ENCODE measurements at regions not wholly inside any gene's neighbourhood (a gene's known extent, or its start where the extent isn't known, plus 50 kb on each side); places are given as distances from the start of the nearest gene placed in this dataset.

DNA sequence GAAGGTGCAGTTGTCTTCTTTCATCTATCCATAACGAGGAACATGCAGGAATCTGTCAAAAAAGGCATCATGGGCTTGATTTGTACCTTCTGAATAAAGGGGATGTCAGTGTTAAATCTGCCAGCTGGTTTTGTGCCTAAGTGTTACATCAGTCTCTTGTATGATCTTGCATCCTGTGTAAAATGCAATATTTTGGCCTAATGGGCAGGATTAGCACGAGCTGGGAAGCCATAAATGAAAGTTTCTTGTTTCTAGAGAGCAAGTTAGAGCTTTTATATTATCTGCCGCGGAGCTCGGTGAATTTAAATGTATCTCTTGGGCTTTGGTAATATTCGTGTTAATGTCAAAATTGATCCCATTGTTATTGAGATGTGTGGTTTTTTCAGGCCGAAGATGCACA, 526.1 kb upstream of the WWC1 start:
- H3K27ac ChIP-seq: no peak overlapping the region
- DNase-seq (ENCODE audit: low read depth, low spot score): no peak

DNA sequence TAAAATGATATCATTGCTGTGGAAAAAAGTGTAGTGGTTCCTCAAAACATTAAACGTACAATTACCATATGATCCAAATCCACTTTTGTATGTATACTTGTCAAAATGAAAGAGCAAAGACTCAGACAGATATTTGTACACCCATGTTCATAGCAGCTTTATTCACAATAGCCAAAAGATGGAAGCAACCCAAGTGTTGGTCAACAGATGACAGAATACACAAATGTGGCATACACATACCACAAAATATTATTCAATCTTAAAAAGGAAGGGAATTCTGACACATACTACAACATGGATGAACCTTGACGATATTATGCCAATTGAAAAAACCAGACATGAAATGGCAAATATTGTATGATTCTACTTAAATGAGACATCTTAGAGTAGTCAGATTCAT, 524.5 kb upstream of the WWC1 start:
- H3K27ac ChIP-seq: no peak overlapping the region
- DNase-seq (ENCODE audit: low read depth, low spot score): no peak

DNA sequence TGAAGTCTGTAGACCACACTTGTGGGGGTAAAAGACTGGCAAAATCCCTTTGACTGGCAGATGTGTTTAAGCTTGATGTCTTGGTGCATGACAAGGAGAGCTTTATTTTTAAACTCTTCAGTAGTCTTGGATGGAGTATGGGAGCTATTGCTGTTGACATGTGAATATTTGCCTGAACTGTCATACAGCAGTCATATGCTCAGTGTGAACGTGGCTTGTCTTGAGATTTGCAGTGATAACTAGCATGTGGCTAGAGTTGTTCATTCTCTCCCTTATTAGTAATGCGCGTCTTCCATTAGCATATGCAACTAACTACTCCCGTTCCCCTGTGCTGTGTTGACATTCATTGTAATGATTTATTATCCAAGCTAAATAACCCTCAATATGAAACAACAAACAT, 523.6 kb upstream of the WWC1 start:
- no peak for DNase-seq (ENCODE audit: low read depth, low spot score)
- no peak overlapping the region for H3K27ac ChIP-seq

DNA sequence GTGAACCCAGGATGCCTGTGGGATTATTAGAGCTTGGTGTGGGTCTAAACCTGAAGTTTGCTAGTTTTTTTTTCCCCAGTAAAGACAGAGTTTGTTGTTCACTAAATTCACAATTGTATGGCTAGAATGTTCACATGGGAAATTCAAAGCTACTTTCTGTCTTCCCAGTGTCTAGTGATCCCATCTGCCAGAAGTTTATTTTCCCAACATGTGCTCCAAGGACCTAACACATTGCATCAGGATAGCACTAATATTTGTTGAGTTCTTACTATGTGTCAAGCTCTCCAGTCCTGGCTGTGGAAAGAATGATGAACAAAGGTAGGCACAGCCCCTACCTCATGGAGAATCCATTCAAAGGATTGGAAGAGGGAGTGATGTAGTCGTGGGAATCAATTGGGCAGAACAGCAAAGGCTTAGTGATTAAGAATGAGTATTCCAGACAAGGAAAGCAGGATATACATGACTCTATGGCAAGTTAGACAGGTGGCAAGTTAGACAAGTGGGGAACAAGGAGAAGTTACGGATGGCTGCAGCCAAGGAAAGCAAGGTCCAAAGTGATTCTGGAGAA, 521.5 kb upstream of the WWC1 start:
- no peak for DNase-seq (ENCODE audit: low read depth, low spot score)
- H3K27ac ChIP-seq: no peak overlapping the region

DNA sequence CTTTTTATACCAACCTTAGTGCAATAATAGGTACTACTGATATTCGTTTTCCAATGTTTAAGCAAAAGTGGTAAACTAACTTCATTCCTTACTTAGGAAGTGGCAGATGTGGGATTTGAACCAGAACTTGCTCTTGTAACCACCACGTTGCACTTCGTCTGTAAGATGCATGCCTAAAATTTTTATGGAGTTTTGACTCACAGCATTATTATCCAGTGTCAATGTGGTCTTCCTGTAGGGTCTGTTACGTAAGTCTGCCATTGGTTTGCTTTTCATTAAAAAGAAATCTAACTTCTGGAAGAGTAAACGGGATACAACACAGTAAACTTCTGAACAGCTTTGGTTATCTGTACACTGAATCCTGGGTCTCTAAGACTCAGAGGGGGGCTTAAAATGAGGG, 521.0 kb upstream of the WWC1 start:
- no peak overlapping the region for H3K27ac ChIP-seq
- DNase-seq (ENCODE audit: low read depth, low spot score): no peak

DNA sequence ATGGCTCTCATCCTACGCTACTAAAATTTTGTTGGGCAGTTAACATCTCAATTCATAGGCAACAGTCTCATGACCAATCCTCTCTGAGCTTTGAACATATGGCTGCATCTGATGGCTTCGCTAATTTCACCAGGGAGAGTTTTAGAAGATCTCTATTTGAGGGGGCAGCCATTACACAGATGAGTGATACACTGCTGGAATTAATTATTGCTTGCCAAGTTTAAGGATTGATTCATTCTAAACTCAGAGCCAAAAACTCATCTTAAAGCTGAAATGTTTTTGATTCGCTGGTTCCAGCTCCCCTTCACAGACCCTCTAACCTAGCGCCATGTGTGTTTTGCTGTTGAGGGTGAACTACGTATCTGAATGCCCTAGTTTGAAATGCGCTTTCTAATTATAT, 519.9 kb upstream of the WWC1 start:
- no peak overlapping the region for H3K27ac ChIP-seq
- no peak for DNase-seq (ENCODE audit: low read depth, low spot score)

- no peak for DNase-seq (ENCODE audit: low read depth, low spot score)
- H3K27ac ChIP-seq: no peak overlapping the region
These were observed 517.7 kb upstream of the WWC1 start for GRCh38 chr5:167773668-167774301.

DNA sequence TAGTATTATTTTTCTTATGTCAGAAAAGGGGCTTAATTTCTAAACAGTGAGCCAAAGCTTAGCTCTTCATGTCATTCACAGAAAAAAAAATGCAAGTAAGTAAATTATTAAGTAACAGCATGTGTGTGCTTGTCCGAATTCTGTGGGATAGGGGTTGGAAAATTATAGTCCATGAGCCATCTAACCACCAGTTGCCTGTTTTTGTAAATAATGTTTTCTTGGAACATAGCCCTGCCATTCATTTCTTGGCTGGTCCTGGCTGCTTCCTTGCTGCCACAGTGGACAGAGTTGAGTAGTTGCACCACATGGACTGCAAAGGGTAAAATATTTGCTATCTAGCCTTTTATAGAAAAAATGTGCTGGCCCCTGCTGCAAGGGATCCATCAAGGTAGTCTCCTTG, 513.7 kb upstream of the WWC1 start:
- DNase-seq (ENCODE audit: low read depth, low spot score): no peak
- H3K27ac ChIP-seq: no peak overlapping the region

DNA sequence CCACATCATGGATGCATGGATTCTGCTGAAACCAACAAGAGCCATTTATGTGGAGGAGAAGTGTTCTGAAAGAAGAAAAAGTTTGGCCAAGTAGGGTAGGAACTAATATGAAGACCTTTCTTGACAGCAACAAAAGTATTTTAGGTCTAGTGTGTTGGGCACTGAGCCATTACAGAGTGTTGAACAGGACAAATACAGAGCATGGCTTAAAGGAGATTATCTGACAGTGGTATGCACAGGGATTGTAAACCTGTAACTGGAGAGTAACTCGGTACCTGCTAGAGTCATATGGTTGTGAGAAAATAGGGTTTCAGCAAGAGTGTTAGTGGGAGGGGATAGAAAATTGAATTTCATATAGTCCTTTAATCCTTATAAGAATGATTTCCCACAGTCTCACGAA, 513.2 kb upstream of the WWC1 start:
- no peak overlapping the region for H3K27ac ChIP-seq
- DNase-seq (ENCODE audit: low read depth, low spot score): no peak

- H3K27ac ChIP-seq: no peak overlapping the region
- DNase-seq (ENCODE audit: low read depth, low spot score): no peak
These were observed 511.8 kb upstream of the WWC1 start for GRCh38 chr5:167779644-167780043.

GRCh38 chr5:167780177-167780576, 511.3 kb upstream of the WWC1 start:
- DNase-seq (ENCODE audit: low read depth, low spot score): no peak
- H3K27ac ChIP-seq: no peak overlapping the region

GRCh38 chr5:167783145-167783817, 508.2 kb upstream of the WWC1 start:
- H3K27ac ChIP-seq: no peak overlapping the region
- no peak for DNase-seq (ENCODE audit: low read depth, low spot score)

- no peak overlapping the region for H3K27ac ChIP-seq
- DNase-seq (ENCODE audit: low read depth, low spot score): no peak
These were observed 506.3 kb upstream of the WWC1 start for GRCh38 chr5:167785106-167785505.

GRCh38 chr5:167785901-167786300, 505.5 kb upstream of the WWC1 start:
- no peak for DNase-seq (ENCODE audit: low read depth, low spot score)
- no peak overlapping the region for H3K27ac ChIP-seq

- H3K27ac ChIP-seq: no peak overlapping the region
- no peak for DNase-seq (ENCODE audit: low read depth, low spot score)
These were observed 504.4 kb upstream of the WWC1 start for GRCh38 chr5:167786871-167787578.

DNA sequence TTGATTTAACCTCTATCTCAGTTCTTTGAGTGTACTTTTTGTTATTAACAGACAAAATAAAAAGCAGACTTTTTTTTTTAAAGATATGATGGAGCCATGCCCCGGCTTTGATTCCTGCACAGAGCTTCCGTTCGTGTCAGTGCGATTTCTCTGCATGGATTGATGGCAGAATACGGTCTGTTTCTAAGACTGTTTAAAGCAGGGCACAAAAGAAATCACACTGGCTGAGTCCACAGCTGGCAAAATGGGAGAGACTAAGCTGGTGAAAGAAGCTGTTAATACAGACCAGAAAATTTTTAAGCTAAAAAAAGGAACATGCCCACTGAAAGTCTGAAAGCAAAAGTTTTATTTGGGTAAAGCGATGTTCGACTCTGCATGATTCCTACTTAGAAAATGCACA, 501.4 kb upstream of the WWC1 start:
- H3K27ac ChIP-seq: no peak overlapping the region
- no peak for DNase-seq (ENCODE audit: low read depth, low spot score)

DNA sequence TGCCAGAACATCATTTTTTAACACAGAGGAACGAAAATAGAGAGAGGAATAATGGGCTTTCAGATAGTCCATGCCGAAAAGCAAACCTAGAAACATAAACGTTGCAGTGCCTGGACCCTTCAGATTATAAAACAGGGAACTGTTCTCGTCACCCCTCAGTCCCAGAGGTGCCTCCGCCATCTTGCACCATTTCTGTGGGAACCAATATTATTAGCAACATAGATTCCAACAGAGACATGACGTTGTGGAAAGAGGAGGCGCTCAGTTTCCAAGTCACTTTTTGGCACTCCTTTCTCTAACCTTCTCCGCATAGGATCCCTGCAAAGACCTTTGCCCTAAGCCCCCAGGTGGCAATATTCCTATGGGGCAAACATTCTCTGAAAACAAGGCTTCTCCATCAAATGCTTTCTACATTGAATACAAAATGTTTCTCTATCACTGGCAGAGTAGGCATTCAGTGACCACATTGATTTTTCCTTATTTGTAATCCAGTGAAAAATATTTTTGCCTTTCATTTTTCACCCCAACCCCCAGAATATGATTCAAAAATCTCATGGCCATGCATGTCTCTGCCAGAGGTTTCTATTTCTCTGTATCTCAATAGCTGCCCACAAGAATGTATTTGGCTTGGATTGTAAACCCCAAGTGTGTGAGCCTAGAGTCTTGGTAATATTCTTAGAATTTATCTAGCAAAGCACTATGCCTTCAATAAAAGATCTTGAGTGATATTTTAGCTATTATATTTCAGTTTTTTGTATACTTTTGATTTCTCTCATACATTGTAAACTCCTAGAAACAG, 500.8 kb upstream of the WWC1 start:
- no peak overlapping the region for H3K27ac ChIP-seq

DNA sequence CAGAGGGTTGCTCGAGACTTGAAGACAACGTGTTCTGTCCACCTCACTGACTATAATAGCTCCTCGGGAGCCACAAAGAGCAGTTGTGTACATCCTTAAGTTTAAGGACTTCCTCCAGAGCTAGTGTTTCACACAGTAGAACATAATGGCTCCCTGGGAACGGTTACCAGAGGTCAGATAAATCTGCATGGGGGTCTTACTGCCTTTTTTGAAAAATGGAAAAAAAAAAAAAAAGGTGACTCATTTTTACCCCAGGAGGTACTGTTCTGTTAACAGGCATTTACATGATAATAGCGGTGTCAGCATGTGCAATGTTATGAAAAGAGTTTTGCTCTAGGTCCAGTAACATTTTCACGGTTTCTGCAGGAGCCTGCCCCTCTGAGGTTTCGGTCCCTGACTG, 498.9 kb upstream of the WWC1 start:
- DNase-seq (ENCODE audit: low read depth, low spot score): no peak
- no peak overlapping the region for H3K27ac ChIP-seq

More for the DNA sequence above, 500.8 kb upstream of the WWC1 start:
- no peak for DNase-seq (ENCODE audit: low read depth, low spot score)

GRCh38 chr5:167793700-167794099, 497.7 kb upstream of the WWC1 start:
- H3K27ac ChIP-seq: no peak overlapping the region

DNA sequence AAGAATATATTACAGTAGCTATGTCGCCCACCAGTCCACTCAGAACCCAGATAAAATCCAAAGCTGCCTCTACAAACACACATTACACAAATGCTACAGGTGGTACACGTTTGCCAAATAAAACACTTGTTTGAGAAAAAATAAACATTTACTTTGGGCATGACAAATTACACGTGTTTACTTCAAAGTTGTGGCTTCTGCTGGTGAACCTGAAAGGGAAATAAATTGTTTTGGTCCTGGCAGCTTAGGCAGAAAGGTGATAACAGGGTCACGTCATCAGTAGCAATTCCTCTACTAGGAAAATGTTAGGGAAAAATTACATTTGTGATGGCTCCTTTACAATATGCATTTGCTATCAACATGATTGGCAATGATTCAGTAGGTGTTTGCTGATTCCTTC, 497.3 kb upstream of the WWC1 start:
- no peak overlapping the region for H3K27ac ChIP-seq
- no peak for DNase-seq (ENCODE audit: low read depth, low spot score)

More at GRCh38 chr5:167793700-167794099, 497.7 kb upstream of the WWC1 start:
- DNase-seq (ENCODE audit: low read depth, low spot score): no peak

GRCh38 chr5:167796672-167797071, 494.8 kb upstream of the WWC1 start:
- no peak for DNase-seq (ENCODE audit: low read depth, low spot score)

More at GRCh38 chr5:167796672-167797071, 494.8 kb upstream of the WWC1 start:
- no peak overlapping the region for H3K27ac ChIP-seq
